SK-N-MC (cell line): ENCODE measurements at regions not wholly inside any gene's neighbourhood (a gene's known extent, or its start where the extent isn't known, plus 50 kb on each side); places are given as distances from the start of the nearest gene placed in this dataset.

ENCODE experiments used
- EZH2 ChIP-seq: fragments of 200-600 bp; sonication (generic); IDR thresholded peaks from one replicate; pipeline ENCODE4 v1.6.1; 2017; ENCODE audit warnings: antibody characterized with exemption
- POLR2AphosphoS5 ChIP-seq: IDR thresholded peaks from 2 replicates; pipeline ENCODE4 v1.6.1; 2012; ENCODE audit warnings: mild to moderate bottlenecking, low read depth, low read length, borderline replicate concordance

GRCh38 chr2:160790738-160791137, 297.1 kb upstream of the RBMS1 start:
- no peak for TF ChIP-seq POLR2AphosphoS5
- TF ChIP-seq EZH2 = no peak
